ENCODE measurements at regions not wholly inside any gene's neighbourhood (a gene's known extent, or its start where the extent isn't known, plus 50 kb on each side); places are given as distances from the start of the nearest gene placed in this dataset.

DNA sequence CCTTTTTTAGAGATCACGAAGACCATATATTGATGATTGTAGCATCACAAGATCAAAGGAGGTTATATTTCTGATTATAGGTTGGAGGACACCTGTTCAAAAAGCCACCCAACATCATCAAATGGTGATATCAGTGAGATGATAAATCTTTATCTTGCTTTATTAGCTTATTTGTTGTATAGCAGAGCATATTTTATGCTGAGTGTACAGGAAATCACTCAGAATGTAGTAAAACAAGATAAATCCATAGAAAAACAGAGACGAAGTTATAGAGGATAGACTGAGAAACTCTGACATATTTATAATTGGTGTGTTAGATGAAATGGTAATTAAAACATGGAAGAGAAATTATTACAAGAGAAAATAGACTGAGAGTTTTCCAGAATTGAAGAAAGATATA, 69.8 kb upstream of the DMAC1 start:
- DNase-seq = no peak
- Histone ChIP-seq H3K27ac (no peak overlapping the region), H3K36me3 (replicated peaks in 1 of 2) (no peaks in the 10 kb centered on the region), H3K27me3 (no peaks in the 10 kb centered on the region), H3K4me3 (no peak overlapping the region), H3K9me3 (replicated peaks in 1 of 3) (no peaks in the 10 kb centered on the region), H3K4me1 (replicated peaks in 1 of 2) (no peaks in the 10 kb centered on the region)
- TF ChIP-seq POLR2A (IDR thresholded peaks at IDR 0.05) (no peak), CTCF (IDR thresholded peaks at IDR 0.05) (no peak)
- intact Hi-C loops (cut with DNase I) = no loop called here
- 73 to 86% (median 77%) methylated on average over 2 of the region's 2 CpGs for WGBS, 4 donors

- Histone ChIP-seq H3K27me3 (no peaks in the 10 kb centered on the region), H3K4me1 (replicated peaks in 1 of 2) (no peaks in the 10 kb centered on the region), H3K4me3 (no peak overlapping the region), H3K36me3 (replicated peaks in 1 of 2) (no peaks in the 10 kb centered on the region), H3K9me3 (replicated peaks in 1 of 3) (no peaks in the 10 kb centered on the region), H3K27ac (no peak overlapping the region)
- 60 to 90% (median 81%) methylated on average over 2 of the region's 2 CpGs for WGBS, 4 donors
- TF ChIP-seq CTCF (IDR thresholded peaks at IDR 0.05) = no peak
- no peak for TF ChIP-seq POLR2A (IDR thresholded peaks at IDR 0.05)
- intact Hi-C loops (cut with DNase I) = no loop called here
- no peak for DNase-seq
Observed at GRCh38 chr9:7862170-7862569, 62.6 kb upstream of the DMAC1 start.

GRCh38 chr9:7861086-7861485, 61.5 kb upstream of the DMAC1 start:
- Histone ChIP-seq H3K4me1 (replicated peaks in 1 of 2) (no peaks in the 10 kb centered on the region), H3K27ac (no peak overlapping the region), H3K4me3 (no peak overlapping the region), H3K36me3 (replicated peaks in 1 of 2) (no peaks in the 10 kb centered on the region), H3K27me3 (no peaks in the 10 kb centered on the region), H3K9me3 (replicated peaks in 1 of 3) (no peaks in the 10 kb centered on the region)
- intact Hi-C loops (cut with DNase I) = no loop called here
- TF ChIP-seq POLR2A (IDR thresholded peaks at IDR 0.05) (no peak), CTCF (IDR thresholded peaks at IDR 0.05) (no peak)
- DNase-seq = no peak
- WGBS, 4 donors = 69 to 81% (median 75%) methylated on average over 2 of the region's 2 CpGs

GRCh38 chr9:7860335-7860709, 60.7 kb upstream of the DMAC1 start:
- Histone ChIP-seq H3K4me3 (no peak overlapping the region), H3K9me3 (replicated peaks in 1 of 3) (no peaks in the 10 kb centered on the region), H3K27ac (no peak overlapping the region), H3K36me3 (replicated peaks in 1 of 2) (no peaks in the 10 kb centered on the region), H3K27me3 (no peaks in the 10 kb centered on the region), H3K4me1 (replicated peaks in 1 of 2) (no peaks in the 10 kb centered on the region)
- no peak for DNase-seq
- TF ChIP-seq CTCF (IDR thresholded peaks at IDR 0.05) (no peak), POLR2A (IDR thresholded peaks at IDR 0.05) (no peak)
- intact Hi-C loops (cut with DNase I) = no loop called here
- WGBS, 4 donors = 46 to 77% (median 64%) methylated on average over 1 of the region's 1 CpG

Measured in adrenal gland (tissue), 9 donors.